ENCODE measurements at regions not wholly inside any gene's neighbourhood (a gene's known extent, or its start where the extent isn't known, plus 50 kb on each side); places are given as distances from the start of the nearest gene placed in this dataset.

- DNase-seq (ENCODE audit: low read depth) = no peak
- no peak overlapping the region for H3K4me3 ChIP-seq (ENCODE audit: low read depth, low read length)
- TF ChIP-seq MAX (IDR thresholded peaks at IDR 0.05; ENCODE audit: low read depth, low read length) = no peak
- no peak for TF ChIP-seq MYC (IDR thresholded peaks at IDR 0.05; ENCODE audit: low read depth, low read length)
Measured at GRCh38 chr12:77751939-77752338, 78.8 kb upstream of the NAV3 start.

GRCh38 chr12:77746096-77746495 is 84.6 kb upstream of the NAV3 start:
- no peak for DNase-seq (ENCODE audit: low read depth)
- no peak overlapping the region for H3K4me3 ChIP-seq (ENCODE audit: low read depth, low read length)
- TF ChIP-seq MYC (IDR thresholded peaks at IDR 0.05; ENCODE audit: low read depth, low read length) = no peak

DNA sequence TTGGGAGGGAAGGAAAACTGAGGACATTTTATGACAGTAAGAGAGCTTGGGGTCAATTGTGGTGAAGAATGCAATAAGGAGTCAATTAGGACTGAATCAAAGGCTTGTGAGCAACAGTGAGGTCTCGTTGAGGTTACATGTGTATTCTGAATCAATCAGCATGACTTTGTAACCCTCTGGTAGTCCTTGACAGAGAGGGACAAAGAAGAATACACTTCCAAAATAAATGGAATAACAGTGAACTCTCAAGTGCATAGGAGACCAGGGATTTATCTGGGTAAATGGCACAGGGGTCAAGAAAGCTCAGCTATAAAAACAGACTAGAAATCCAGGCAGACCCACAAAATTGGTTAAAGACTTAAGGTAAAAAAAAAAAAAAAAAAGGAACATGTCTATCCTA is 85.1 kb upstream of the NAV3 start:
- no peak for DNase-seq (ENCODE audit: low read depth)
- TF ChIP-seq CTCF (IDR thresholded peaks at IDR 0.05; ENCODE audit: low read depth, low read length) (no peak), POLR2A (IDR thresholded peaks at IDR 0.05; ENCODE audit: extremely low read depth, insufficient read length) (no peak), MAX (IDR thresholded peaks at IDR 0.05; ENCODE audit: low read depth, low read length) (no peak), MYC (IDR thresholded peaks at IDR 0.05; ENCODE audit: low read depth, low read length) (no peak)
- H3K4me3 ChIP-seq (ENCODE audit: low read depth, low read length) = no peak overlapping the region

DNA sequence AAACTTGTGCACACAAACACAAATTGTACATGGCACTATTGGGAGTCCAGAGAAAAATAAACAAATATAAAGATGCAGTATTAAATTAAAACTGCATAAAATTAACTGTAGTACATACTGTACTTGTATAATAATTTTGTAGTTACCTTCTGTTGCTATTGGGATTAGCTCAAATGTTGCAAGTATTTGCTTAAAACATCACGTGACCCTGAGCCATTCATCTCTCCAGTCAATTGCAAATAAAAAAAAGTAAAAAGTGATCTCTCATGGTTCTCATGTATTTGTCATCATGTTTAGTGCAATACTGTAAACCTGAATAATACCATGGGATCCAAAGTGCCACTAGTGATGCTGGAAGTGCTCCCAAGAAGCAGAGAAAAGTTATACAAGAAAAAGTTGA is 88.1 kb upstream of the NAV3 start:
- DNase-seq (ENCODE audit: low read depth) = no peak
- H3K4me3 ChIP-seq (ENCODE audit: low read depth, low read length) = no peak overlapping the region

GRCh38 chr12:77741974-77742517 is 88.6 kb upstream of the NAV3 start:
- DNase-seq (ENCODE audit: low read depth) = no peak
- no peak overlapping the region for H3K4me3 ChIP-seq (ENCODE audit: low read depth, low read length)
- TF ChIP-seq MYC (IDR thresholded peaks at IDR 0.05; ENCODE audit: low read depth, low read length) (no peak), CTCF (IDR thresholded peaks at IDR 0.05; ENCODE audit: low read depth, low read length) (no peak), MAX (IDR thresholded peaks at IDR 0.05; ENCODE audit: low read depth, low read length) (no peak), POLR2A (IDR thresholded peaks at IDR 0.05; ENCODE audit: extremely low read depth, insufficient read length) (no peak)

More for the DNA sequence above, 88.1 kb upstream of the NAV3 start:
- no peak for TF ChIP-seq CTCF (IDR thresholded peaks at IDR 0.05; ENCODE audit: low read depth, low read length)
- TF ChIP-seq POLR2A (IDR thresholded peaks at IDR 0.05; ENCODE audit: extremely low read depth, insufficient read length) = no peak
- TF ChIP-seq MAX (IDR thresholded peaks at IDR 0.05; ENCODE audit: low read depth, low read length) = no peak
- no peak for TF ChIP-seq MYC (IDR thresholded peaks at IDR 0.05; ENCODE audit: low read depth, low read length)

- H3K4me3 ChIP-seq (ENCODE audit: low read depth, low read length) = no peak overlapping the region
- TF ChIP-seq CTCF (IDR thresholded peaks at IDR 0.05; ENCODE audit: low read depth, low read length) = peak; percentile 6
- no peak for TF ChIP-seq MYC (IDR thresholded peaks at IDR 0.05; ENCODE audit: low read depth, low read length)
- no peak for DNase-seq (ENCODE audit: low read depth)
Measured at GRCh38 chr12:77736219-77736965, 94.3 kb upstream of the NAV3 start.
